ENCODE measurements at regions not wholly inside any gene's neighbourhood (a gene's known extent, or its start where the extent isn't known, plus 50 kb on each side); places are given as distances from the start of the nearest gene placed in this dataset.

DNA sequence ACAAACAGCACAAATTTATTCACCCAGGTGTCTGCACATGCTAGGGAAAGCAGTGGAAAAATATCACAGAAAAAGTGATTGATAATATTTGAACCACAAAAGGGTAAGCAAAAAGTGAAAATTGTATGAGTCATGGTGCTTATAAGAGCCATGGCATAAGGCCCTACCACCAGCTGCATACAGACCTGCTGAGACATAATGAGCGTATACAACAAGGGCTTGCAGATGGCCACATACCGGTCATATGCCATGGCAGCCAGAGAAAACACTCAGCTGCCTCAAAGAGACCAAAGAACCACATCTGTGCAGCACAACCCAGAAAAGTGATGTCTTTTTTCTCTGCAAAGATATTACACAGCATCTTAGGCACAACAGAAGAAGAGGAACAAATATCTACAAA, 71.4 kb upstream of the OR9G4 start:
- Histone ChIP-seq H3K79me2 (ENCODE audit: control insufficient read depth, low read length) (no peaks in the 10 kb centered on the region), H3K4me3 (ENCODE audit: low read length) (no peak overlapping the region), H3K27ac (ENCODE audit: low read depth, low read length) (no peak overlapping the region), H3K36me3 (ENCODE audit: control insufficient read depth, low read length) (no peaks in the 10 kb centered on the region), H4K20me1 (ENCODE audit: control insufficient read depth, insufficient read depth, low read depth, low read length) (no peaks in the 10 kb centered on the region), H3F3A (ENCODE audit: control insufficient read depth, insufficient read depth) (no peaks in the 10 kb centered on the region), H3K9me3 (ENCODE audit: control insufficient read depth, insufficient read depth, low read length) (no peaks in the 10 kb centered on the region), H3K4me1 (ENCODE audit: control insufficient read depth, low read length) (no peaks in the 10 kb centered on the region), H3K9me2 (replicated peaks; ENCODE audit: control insufficient read depth, low read length) (no peaks in the 10 kb centered on the region), H3K27me3 (ENCODE audit: control insufficient read depth, low read length) (no peaks in the 10 kb centered on the region), H3K4me2 (ENCODE audit: low read length) (no peak overlapping the region)
- TF ChIP-seq, protein P1, sequence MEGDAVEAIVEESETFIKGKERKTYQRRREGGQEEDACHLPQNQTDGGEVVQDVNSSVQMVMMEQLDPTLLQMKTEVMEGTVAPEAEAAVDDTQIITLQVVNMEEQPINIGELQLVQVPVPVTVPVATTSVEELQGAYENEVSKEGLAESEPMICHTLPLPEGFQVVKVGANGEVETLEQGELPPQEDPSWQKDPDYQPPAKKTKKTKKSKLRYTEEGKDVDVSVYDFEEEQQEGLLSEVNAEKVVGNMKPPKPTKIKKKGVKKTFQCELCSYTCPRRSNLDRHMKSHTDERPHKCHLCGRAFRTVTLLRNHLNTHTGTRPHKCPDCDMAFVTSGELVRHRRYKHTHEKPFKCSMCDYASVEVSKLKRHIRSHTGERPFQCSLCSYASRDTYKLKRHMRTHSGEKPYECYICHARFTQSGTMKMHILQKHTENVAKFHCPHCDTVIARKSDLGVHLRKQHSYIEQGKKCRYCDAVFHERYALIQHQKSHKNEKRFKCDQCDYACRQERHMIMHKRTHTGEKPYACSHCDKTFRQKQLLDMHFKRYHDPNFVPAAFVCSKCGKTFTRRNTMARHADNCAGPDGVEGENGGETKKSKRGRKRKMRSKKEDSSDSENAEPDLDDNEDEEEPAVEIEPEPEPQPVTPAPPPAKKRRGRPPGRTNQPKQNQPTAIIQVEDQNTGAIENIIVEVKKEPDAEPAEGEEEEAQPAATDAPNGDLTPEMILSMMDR (IDR thresholded peaks at IDR 0.05; ENCODE audit: low read depth, low read length, poor library complexity, severe bottlenecking), result no peak
- no peak for TF ChIP-seq EZH2phosphoT487 (IDR thresholded peaks at IDR 0.05; ENCODE audit: borderline replicate concordance, low read length)

DNA sequence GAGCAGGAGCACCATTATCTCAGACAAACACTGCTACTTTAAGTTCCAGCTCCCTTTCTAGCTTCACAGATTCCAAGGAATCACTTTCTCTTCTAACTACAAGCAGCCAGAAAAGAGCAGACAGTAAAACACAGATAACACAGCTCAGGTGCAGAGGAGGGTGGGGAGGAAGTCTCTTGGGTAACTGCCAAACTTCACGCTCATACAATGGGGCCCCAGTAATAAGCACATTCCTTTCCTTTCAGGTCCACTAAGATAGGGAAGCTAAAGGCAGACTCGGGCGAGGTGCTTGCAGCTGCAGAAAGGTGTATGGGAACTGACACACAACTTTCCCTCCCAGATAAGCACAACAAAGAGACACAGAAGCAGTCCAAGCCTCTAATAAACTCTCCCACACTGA, 69.2 kb upstream of the OR9G4 start:
- Histone ChIP-seq H4K20me1 (ENCODE audit: control insufficient read depth, insufficient read depth, low read depth, low read length) (no peaks in the 10 kb centered on the region), H3K4me1 (ENCODE audit: control insufficient read depth, low read length) (no peaks in the 10 kb centered on the region), H3K4me2 (ENCODE audit: low read length) (no peak overlapping the region), H3K9me2 (replicated peaks; ENCODE audit: control insufficient read depth, low read length) (no peaks in the 10 kb centered on the region), H3K36me3 (ENCODE audit: control insufficient read depth, low read length) (no peaks in the 10 kb centered on the region), H3K79me2 (ENCODE audit: control insufficient read depth, low read length) (no peaks in the 10 kb centered on the region), H3K9me3 (ENCODE audit: control insufficient read depth, insufficient read depth, low read length) (no peaks in the 10 kb centered on the region), H3F3A (ENCODE audit: control insufficient read depth, insufficient read depth) (no peaks in the 10 kb centered on the region), H3K27me3 (ENCODE audit: control insufficient read depth, low read length) (no peaks in the 10 kb centered on the region), H3K27ac (ENCODE audit: low read depth, low read length) (no peak overlapping the region), H3K4me3 (ENCODE audit: low read length) (no peak overlapping the region)
- no peak for TF ChIP-seq EZH2phosphoT487 (IDR thresholded peaks at IDR 0.05; ENCODE audit: borderline replicate concordance, low read length)
- TF ChIP-seq, protein P1 (IDR thresholded peaks at IDR 0.05; ENCODE audit: low read depth, low read length, poor library complexity, severe bottlenecking), result no peak

- H3K27me3 ChIP-seq (ENCODE audit: control insufficient read depth, low read length), result no peaks in the 10 kb centered on the region
- TF ChIP-seq, protein P1 (IDR thresholded peaks at IDR 0.05; ENCODE audit: low read depth, low read length, poor library complexity, severe bottlenecking), result no peak
- TF ChIP-seq EZH2phosphoT487 (IDR thresholded peaks at IDR 0.05; ENCODE audit: borderline replicate concordance, low read length), result no peak
- no peaks in the 10 kb centered on the region for H3K36me3 ChIP-seq (ENCODE audit: control insufficient read depth, low read length)
- no peaks in the 10 kb centered on the region for H3K9me3 ChIP-seq (ENCODE audit: control insufficient read depth, insufficient read depth, low read length)
- H3K4me3 ChIP-seq (ENCODE audit: low read length), result no peak overlapping the region
- H3K4me2 ChIP-seq (ENCODE audit: low read length), result no peak overlapping the region
- no peaks in the 10 kb centered on the region for H3K9me2 ChIP-seq (replicated peaks; ENCODE audit: control insufficient read depth, low read length)
- no peaks in the 10 kb centered on the region for H3F3A ChIP-seq (ENCODE audit: control insufficient read depth, insufficient read depth)
- H3K4me1 ChIP-seq (ENCODE audit: control insufficient read depth, low read length), result no peaks in the 10 kb centered on the region
- H3K27ac ChIP-seq (ENCODE audit: low read depth, low read length), result no peak overlapping the region
- H4K20me1 ChIP-seq (ENCODE audit: control insufficient read depth, insufficient read depth, low read depth, low read length), result no peaks in the 10 kb centered on the region
- H3K79me2 ChIP-seq (ENCODE audit: control insufficient read depth, low read length), result no peaks in the 10 kb centered on the region
These were observed 67.8 kb upstream of the OR9G4 start for GRCh38 chr11:56816259-56816658.

DNA sequence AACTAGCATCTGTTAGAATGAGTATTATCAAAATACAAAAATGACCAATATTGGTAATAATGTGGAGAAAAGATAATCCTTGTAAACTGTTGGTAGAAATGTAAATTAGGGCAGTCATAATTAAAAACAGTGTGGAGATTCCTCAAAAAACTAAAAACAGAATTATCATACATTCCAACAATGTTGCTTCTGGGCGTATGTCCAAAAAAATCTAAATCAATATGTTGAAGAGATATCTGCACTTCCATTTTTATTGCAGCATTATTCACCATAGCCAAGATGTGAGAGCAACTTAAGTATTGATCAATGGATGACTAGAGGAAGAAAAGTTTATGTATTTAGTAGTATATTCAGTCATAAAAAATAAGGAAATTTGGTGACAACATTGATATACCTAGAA, 59.8 kb upstream of the OR9G4 start:
- Histone ChIP-seq H3K79me2 (ENCODE audit: control insufficient read depth, low read length) (no peaks in the 10 kb centered on the region), H3K27me3 (ENCODE audit: control insufficient read depth, low read length) (no peaks in the 10 kb centered on the region), H3K36me3 (ENCODE audit: control insufficient read depth, low read length) (no peaks in the 10 kb centered on the region), H3K27ac (ENCODE audit: low read depth, low read length) (no peak overlapping the region), H3K9me3 (ENCODE audit: control insufficient read depth, insufficient read depth, low read length) (no peaks in the 10 kb centered on the region), H3K4me2 (ENCODE audit: low read length) (no peak overlapping the region), H3K4me1 (ENCODE audit: control insufficient read depth, low read length) (no peaks in the 10 kb centered on the region), H3K4me3 (ENCODE audit: low read length) (no peak overlapping the region), H3K9me2 (replicated peaks; ENCODE audit: control insufficient read depth, low read length) (no peaks in the 10 kb centered on the region), H4K20me1 (ENCODE audit: control insufficient read depth, insufficient read depth, low read depth, low read length) (no peaks in the 10 kb centered on the region), H3F3A (ENCODE audit: control insufficient read depth, insufficient read depth) (no peaks in the 10 kb centered on the region)
- TF ChIP-seq EZH2phosphoT487 (IDR thresholded peaks at IDR 0.05; ENCODE audit: borderline replicate concordance, low read length), result no peak
- TF ChIP-seq, protein P1 (IDR thresholded peaks at IDR 0.05; ENCODE audit: low read depth, low read length, poor library complexity, severe bottlenecking), result no peak
